Right ventricle myocardium inferior (tissue), 1 donor: ENCODE measurements at regions not wholly inside any gene's neighbourhood (a gene's known extent, or its start where the extent isn't known, plus 50 kb on each side); places are given as distances from the start of the nearest gene placed in this dataset.
A peak's percentile ranks its signal among the peaks of the same experiment; 100 is the strongest.

Source experiments
- ATAC-seq: fragments of 200-7000 bp; cut with Tn5 transposase; one replicate; pipeline ENCODE4 v1.9.1; 2020; ENCODE audit warnings: mild to moderate bottlenecking, moderate library complexity
- DNase-seq: peaks from one replicate; pipeline ENCODE4 v3.0.0; 2021; ENCODE audit errors: missing footprints
- intact Hi-C: fragments of 100-400 bp; cut with DNase I; formaldehyde crosslinking; loops from one replicate; pipeline ENCODE4 v1.11.0; 2022
- donor health status: DM: no; HTN: yes; CAD: no; lungs with severe emphysema.

GRCh38 chr15:85967553-85967952 is 112.1 kb upstream of the AGBL1 start:
- ATAC-seq = no peak
- intact Hi-C loops = no loop called here

DNA sequence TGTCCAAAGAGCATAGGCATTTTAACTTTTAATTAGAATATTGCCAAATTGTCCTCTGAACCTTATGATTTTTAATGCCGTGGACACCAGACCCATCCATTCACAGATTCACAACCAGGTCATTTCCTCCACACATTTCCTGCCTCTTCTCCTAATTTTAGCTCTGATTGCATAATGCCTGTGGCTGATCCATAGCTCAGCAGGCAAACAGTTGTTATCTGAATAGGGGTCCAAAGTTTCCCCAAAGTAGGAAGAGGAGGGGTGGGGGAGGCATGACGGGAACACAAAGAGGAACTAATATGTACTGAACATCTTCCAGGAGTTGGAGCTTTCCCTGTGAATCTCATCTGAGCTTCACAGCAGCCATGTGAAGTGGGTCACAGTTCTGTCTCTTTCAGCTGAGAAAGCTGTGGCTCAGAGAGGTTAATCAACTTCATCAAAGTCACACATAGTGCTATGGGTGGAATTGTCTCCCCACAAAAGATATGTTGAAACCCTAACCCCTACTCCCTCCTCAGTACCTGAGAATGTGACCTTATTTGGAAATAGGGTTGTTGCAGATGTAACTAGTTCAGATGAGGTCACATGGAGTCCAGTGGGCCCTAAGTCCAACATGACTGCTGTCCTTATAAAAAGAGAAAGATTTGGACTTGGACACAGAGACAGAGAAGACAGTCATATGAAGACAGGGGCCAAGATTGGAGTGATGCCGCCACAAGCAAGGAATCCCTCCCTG is 106.7 kb upstream of the AGBL1 start:
- intact Hi-C loops = no loop called here
- DNase-seq = no peak
- no peak for ATAC-seq

More at GRCh38 chr15:85967553-85967952, 112.1 kb upstream of the AGBL1 start:
- no peak for DNase-seq

GRCh38 chr15:85973584-85974347 is 105.9 kb upstream of the AGBL1 start:
- ATAC-seq (no peak), DNase-seq (no peak)
- intact Hi-C loops = no loop called here

GRCh38 chr15:85974348-85974705 is 105.3 kb upstream of the AGBL1 start:
- DNase-seq (no peak), ATAC-seq (no peak)
- intact Hi-C loops = no loop called here

- ATAC-seq (no peak), DNase-seq (no peak)
- intact Hi-C loops = no loop called here
These were observed 104.9 kb upstream of the AGBL1 start for GRCh38 chr15:85974742-85975141.

- ATAC-seq = no peak
- no peak for DNase-seq
- intact Hi-C loops = no loop called here
These were observed 103.6 kb upstream of the AGBL1 start for GRCh38 chr15:85976102-85976501.

DNA sequence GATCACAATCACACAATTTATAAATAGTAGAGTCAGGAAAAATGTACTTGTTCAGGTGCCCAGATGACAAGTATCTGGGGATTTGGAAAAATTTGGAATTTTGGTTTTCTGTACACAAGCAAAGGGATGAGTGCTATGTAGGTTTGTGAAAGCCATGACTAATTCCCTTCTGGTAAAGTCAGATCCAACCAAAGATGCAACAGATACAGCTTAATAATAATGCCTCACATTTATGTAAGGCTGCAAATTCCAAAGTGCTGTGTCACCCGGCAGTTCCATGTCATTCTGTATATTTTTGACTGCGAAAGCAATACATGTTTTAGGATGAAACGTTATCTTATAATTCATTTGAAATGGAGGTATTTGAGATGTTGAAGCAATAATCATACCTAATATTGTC is 102.7 kb upstream of the AGBL1 start:
- DNase-seq = no peak
- intact Hi-C loops = no loop called here
- no peak for ATAC-seq

DNA sequence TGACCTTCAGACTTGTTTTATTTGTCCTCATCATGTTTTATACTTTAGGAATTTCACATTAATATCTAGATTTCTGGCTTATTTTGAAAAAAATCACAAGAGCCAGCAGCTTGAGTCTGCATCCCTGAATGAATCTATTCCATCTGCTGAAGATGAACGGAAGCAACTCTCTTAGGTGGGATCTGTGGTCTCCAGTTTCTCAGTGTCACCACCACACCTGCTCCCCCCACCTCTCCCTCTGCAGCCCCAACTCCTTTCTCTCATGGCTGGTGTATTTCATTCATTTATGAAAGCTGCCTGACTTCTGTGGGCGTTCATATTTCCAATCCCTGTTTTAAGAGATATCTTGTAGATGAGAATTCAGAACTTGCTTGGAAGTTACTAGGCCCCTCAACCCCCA is 102.1 kb upstream of the AGBL1 start:
- DNase-seq (no peak), ATAC-seq (no peak)
- intact Hi-C loops = no loop called here

- intact Hi-C loops = no loop called here
These were observed 99.7 kb upstream of the AGBL1 start for GRCh38 chr15:85979929-85980328.

GRCh38 chr15:85980946-85981345 is 98.7 kb upstream of the AGBL1 start:
- ATAC-seq (no peak), DNase-seq (no peak)
- intact Hi-C loops = no loop called here

More at GRCh38 chr15:85979929-85980328, 99.7 kb upstream of the AGBL1 start:
- no peak for ATAC-seq
- DNase-seq = no peak

DNA sequence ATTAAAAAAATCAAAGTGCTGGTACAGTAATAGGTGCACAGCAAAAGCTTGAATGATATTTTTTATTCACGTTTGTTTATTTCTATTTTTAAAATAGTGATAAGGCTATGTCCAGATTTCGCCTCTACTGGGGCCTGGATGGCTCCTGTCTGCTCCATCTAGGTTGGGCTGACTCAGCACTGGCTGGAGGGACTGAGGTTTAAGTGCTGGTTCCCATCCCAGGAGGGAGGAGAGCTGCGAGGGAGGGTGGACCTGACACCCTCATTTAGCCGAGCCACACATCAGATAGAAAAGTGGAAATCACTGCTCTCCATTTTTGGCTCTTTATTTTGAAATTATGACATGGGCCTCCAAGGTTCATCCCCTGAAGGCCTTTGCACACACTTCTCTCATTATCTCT is 95.4 kb upstream of the AGBL1 start:
- intact Hi-C loops = no loop called here
- DNase-seq = no peak
- ATAC-seq = no peak

GRCh38 chr15:85986116-85986515 is 93.6 kb upstream of the AGBL1 start:
- intact Hi-C loops = no loop called here
- DNase-seq (no peak), ATAC-seq (no peak)

DNA sequence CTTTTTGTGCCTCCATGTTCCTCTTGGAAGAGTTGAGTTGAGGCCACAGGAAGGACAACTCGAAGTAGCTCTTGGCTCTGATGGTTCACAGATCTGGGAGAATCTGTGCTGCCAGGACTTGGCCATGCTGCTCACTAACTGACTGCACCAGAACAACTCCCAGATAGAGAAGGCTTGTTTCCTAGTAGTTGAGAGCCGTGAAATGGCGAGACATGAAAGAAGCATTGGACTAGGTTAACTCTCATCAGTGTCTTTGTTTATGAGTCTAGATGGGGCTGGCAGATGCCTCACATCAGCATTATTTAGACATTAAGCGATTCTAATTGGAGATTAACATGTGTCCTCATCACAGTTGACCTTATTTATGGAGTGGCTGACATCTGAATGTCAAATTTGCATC is 92.9 kb upstream of the AGBL1 start:
- intact Hi-C loops = no loop called here
- peak; percentile 31 for ATAC-seq
- DNase-seq = no peak

- DNase-seq = no peak
- no peak for ATAC-seq
- intact Hi-C loops = no loop called here
These were observed 90.9 kb upstream of the AGBL1 start for GRCh38 chr15:85988741-85989140.

- intact Hi-C loops = no loop called here
- ATAC-seq = no peak
- DNase-seq = no peak
These were observed 87.4 kb upstream of the AGBL1 start for GRCh38 chr15:85992224-85992623.

DNA sequence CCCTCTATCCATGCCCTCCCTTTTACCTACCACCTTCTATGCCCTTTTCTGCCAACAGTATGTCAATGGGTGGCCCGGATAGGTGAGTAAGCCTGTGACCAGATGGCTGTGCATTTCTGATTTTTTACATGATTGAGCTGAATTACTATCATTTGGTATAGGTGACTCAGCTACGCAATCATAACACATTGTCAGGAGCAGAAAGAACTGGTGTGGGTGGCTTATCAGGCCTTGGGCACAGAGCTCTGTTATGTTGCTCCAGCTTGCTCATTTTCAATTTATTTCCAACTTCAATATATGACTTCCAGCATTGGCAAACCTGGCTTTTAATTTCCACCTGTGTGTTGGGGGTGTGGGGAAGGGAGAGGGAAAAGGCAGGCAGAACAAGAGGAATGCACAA is 86.6 kb upstream of the AGBL1 start:
- DNase-seq (no peak), ATAC-seq (no peak)
- intact Hi-C loops = no loop called here

- no peak for ATAC-seq
- DNase-seq = no peak
- intact Hi-C loops = no loop called here
These were observed 82.1 kb upstream of the AGBL1 start for GRCh38 chr15:85997618-85998017.

- no peak for DNase-seq
- intact Hi-C loops = no loop called here
- no peak for ATAC-seq
These were observed 80.0 kb upstream of the AGBL1 start for GRCh38 chr15:85999658-86000057.

DNA sequence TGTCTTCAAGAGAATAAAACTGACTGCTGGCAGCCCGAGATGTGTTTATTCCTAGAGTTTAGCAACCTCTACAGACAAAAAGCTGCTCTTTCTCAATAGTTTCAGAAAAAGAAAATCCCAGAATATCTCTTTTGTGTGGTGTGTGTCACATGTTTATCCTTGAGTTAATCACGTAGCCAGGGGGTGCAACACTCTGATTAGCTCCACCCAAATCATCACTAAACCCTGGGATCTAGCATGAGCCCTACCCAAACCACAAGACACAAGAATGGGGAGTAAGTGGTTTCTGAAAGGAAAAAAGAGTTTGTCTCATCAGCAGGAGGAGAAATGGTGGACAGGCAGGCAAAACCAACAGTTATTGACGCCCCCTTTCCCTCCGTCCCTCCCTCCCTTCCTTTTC is 78.5 kb upstream of the AGBL1 start:
- intact Hi-C loops = no loop called here
- no peak for ATAC-seq
- DNase-seq = no peak

DNA sequence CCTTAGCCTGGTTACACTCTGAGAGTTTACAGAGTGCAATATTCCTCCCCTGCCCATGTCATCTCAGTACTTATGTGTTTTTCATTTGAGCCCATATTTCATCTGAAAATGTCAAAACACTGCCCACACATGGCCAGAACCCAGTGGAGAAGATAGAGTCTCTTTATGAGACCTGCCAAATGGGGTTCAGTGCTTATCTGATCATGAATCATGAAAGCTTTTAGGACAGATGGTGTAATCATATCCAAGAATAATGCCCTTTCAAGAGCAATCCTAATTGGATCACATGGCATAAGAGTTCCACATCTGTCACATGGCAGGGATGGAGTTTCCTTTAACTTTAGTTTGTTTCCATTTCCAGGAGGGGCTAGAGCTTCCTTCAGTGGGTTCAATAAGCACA is 77.2 kb upstream of the AGBL1 start:
- no peak for ATAC-seq
- intact Hi-C loops = no loop called here
- DNase-seq = no peak

- intact Hi-C loops = no loop called here
- ATAC-seq (no peak), DNase-seq (no peak)
These were observed 75.6 kb upstream of the AGBL1 start for GRCh38 chr15:86004061-86004460.
